ENCODE measurements at regions not wholly inside any gene's neighbourhood (a gene's known extent, or its start where the extent isn't known, plus 50 kb on each side); places are given as distances from the start of the nearest gene placed in this dataset.

- H3K9me3 ChIP-seq (ENCODE audit: control insufficient read depth, insufficient read depth, low read depth, low read length), result no peaks in the 10 kb centered on the region
- no peaks in the 10 kb centered on the region for H3K36me3 ChIP-seq (ENCODE audit: control insufficient read depth, insufficient read depth, low read length)
- no peak overlapping the region for H3K9ac ChIP-seq (ENCODE audit: low read length)
- peaks cover 13% of the 10 kb centered on the region; the same call in 1 of the 2 replicates for H3K4me1 ChIP-seq (ENCODE audit: control insufficient read depth, insufficient read depth, low read length)
- no peaks in the 10 kb centered on the region for H3K27me3 ChIP-seq (ENCODE audit: control insufficient read depth, insufficient read depth, low read length)
- H3K4me3 ChIP-seq (ENCODE audit: low read depth, low read length), result no peak overlapping the region
- no peak overlapping the region for H3K27ac ChIP-seq (ENCODE audit: low read depth, low read length)
Observed at GRCh38 chr5:168209244-168209995, 82.0 kb upstream of the WWC1 start.

GRCh38 chr5:168209997-168210396 is 81.4 kb upstream of the WWC1 start:
- H3K4me1 ChIP-seq (ENCODE audit: control insufficient read depth, insufficient read depth, low read length), result peaks cover 10% of the 10 kb centered on the region; the same call in 1 of the 2 replicates
- H3K27ac ChIP-seq (ENCODE audit: low read depth, low read length), result no peak overlapping the region
- H3K36me3 ChIP-seq (ENCODE audit: control insufficient read depth, insufficient read depth, low read length), result no peaks in the 10 kb centered on the region
- no peaks in the 10 kb centered on the region for H3K27me3 ChIP-seq (ENCODE audit: control insufficient read depth, insufficient read depth, low read length)
- H3K9me3 ChIP-seq (ENCODE audit: control insufficient read depth, insufficient read depth, low read depth, low read length), result no peaks in the 10 kb centered on the region
- H3K9ac ChIP-seq (ENCODE audit: low read length), result no peak overlapping the region
- H3K4me3 ChIP-seq (ENCODE audit: low read depth, low read length), result no peak overlapping the region

GRCh38 chr5:168211245-168211644 is 80.2 kb upstream of the WWC1 start:
- Histone ChIP-seq H3K36me3 (ENCODE audit: control insufficient read depth, insufficient read depth, low read length) (no peaks in the 10 kb centered on the region), H3K9me3 (ENCODE audit: control insufficient read depth, insufficient read depth, low read depth, low read length) (no peaks in the 10 kb centered on the region), H3K4me3 (ENCODE audit: low read depth, low read length) (no peak overlapping the region), H3K27ac (ENCODE audit: low read depth, low read length) (no peak overlapping the region), H3K27me3 (ENCODE audit: control insufficient read depth, insufficient read depth, low read length) (no peaks in the 10 kb centered on the region), H3K4me1 (ENCODE audit: control insufficient read depth, insufficient read depth, low read length) (peaks cover 17% of the 10 kb centered on the region), H3K9ac (ENCODE audit: low read length) (no peak overlapping the region)

- H3K36me3 ChIP-seq (ENCODE audit: control insufficient read depth, insufficient read depth, low read length), result no peaks in the 10 kb centered on the region
- H3K27me3 ChIP-seq (ENCODE audit: control insufficient read depth, insufficient read depth, low read length), result no peaks in the 10 kb centered on the region
- no peaks in the 10 kb centered on the region for H3K9me3 ChIP-seq (ENCODE audit: control insufficient read depth, insufficient read depth, low read depth, low read length)
- H3K4me1 ChIP-seq (ENCODE audit: control insufficient read depth, insufficient read depth, low read length), result peaks cover 24% of the 10 kb centered on the region
- H3K4me3 ChIP-seq (ENCODE audit: low read depth, low read length), result no peak overlapping the region
- H3K9ac ChIP-seq (ENCODE audit: low read length), result no peak overlapping the region
- no peak overlapping the region for H3K27ac ChIP-seq (ENCODE audit: low read depth, low read length)
Observed at GRCh38 chr5:168211936-168212335, 79.5 kb upstream of the WWC1 start.

- H3K9ac ChIP-seq (ENCODE audit: low read length), result no peak overlapping the region
- H3K36me3 ChIP-seq (ENCODE audit: control insufficient read depth, insufficient read depth, low read length), result no peaks in the 10 kb centered on the region
Observed at GRCh38 chr5:168214071-168214470, 77.4 kb upstream of the WWC1 start.

GRCh38 chr5:168214886-168215285 is 76.6 kb upstream of the WWC1 start:
- Histone ChIP-seq H3K27me3 (ENCODE audit: control insufficient read depth, insufficient read depth, low read length) (no peaks in the 10 kb centered on the region), H3K4me1 (ENCODE audit: control insufficient read depth, insufficient read depth, low read length) (peaks cover 20% of the 10 kb centered on the region), H3K9ac (ENCODE audit: low read length) (no peak overlapping the region), H3K9me3 (ENCODE audit: control insufficient read depth, insufficient read depth, low read depth, low read length) (no peaks in the 10 kb centered on the region), H3K36me3 (ENCODE audit: control insufficient read depth, insufficient read depth, low read length) (no peaks in the 10 kb centered on the region), H3K27ac (ENCODE audit: low read depth, low read length) (no peak overlapping the region), H3K4me3 (ENCODE audit: low read depth, low read length) (no peak overlapping the region)

More at GRCh38 chr5:168214071-168214470, 77.4 kb upstream of the WWC1 start:
- no peaks in the 10 kb centered on the region for H3K27me3 ChIP-seq (ENCODE audit: control insufficient read depth, insufficient read depth, low read length)
- H3K4me1 ChIP-seq (ENCODE audit: control insufficient read depth, insufficient read depth, low read length), result peaks cover 20% of the 10 kb centered on the region
- no peak overlapping the region for H3K27ac ChIP-seq (ENCODE audit: low read depth, low read length)
- H3K9me3 ChIP-seq (ENCODE audit: control insufficient read depth, insufficient read depth, low read depth, low read length), result no peaks in the 10 kb centered on the region
- no peak overlapping the region for H3K4me3 ChIP-seq (ENCODE audit: low read depth, low read length)

DNA sequence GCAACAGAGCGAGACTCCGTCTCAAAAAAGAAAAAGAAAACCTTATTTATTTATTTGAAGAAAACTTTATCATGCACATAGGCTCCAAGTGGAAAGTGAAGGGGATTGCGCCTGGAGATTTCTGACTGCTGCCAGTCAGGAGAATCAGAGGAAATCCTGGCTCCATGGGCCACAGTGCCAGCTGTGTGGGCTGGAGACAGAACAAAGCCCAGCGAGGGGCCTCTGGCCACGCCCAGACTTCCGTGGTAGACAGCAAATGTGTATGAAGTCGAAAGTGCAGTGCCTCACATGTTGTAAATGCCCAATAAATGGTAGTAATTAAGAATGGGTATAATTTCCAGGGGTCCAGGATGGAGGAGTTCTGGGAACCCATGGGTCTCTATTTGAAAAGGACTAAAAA is 75.8 kb upstream of the WWC1 start:
- no peaks in the 10 kb centered on the region for H3K9me3 ChIP-seq (ENCODE audit: control insufficient read depth, insufficient read depth, low read depth, low read length)
- H3K27me3 ChIP-seq (ENCODE audit: control insufficient read depth, insufficient read depth, low read length), result no peaks in the 10 kb centered on the region
- peaks cover 20% of the 10 kb centered on the region for H3K4me1 ChIP-seq (ENCODE audit: control insufficient read depth, insufficient read depth, low read length)
- H3K9ac ChIP-seq (ENCODE audit: low read length), result no peak overlapping the region
- H3K36me3 ChIP-seq (ENCODE audit: control insufficient read depth, insufficient read depth, low read length), result no peaks in the 10 kb centered on the region
- H3K27ac ChIP-seq (ENCODE audit: low read depth, low read length), result no peak overlapping the region
- no peak overlapping the region for H3K4me3 ChIP-seq (ENCODE audit: low read depth, low read length)

DNA sequence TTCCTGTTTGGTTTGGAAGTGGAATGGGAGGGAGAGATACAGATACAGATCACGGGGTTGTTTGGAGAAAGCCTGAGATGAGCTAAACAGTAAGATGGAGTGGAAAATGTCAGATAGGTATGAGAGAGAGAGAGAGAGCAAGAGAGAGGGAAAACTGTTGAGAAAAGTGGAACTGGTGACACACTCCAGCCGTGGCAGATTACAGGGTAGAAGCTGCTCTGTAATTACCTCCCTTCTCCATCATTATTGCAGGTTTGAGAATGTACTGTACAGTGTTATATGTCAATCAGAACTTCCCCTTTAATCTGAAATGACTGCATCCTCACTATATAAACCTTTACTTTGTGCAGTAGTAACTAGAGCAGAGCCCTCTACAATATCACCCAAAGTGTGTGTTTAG is 74.5 kb upstream of the WWC1 start:
- Histone ChIP-seq H3K4me1 (ENCODE audit: control insufficient read depth, insufficient read depth, low read length) (peaks cover 20% of the 10 kb centered on the region), H3K4me3 (ENCODE audit: low read depth, low read length) (no peak overlapping the region), H3K27ac (ENCODE audit: low read depth, low read length) (no peak overlapping the region), H3K9me3 (ENCODE audit: control insufficient read depth, insufficient read depth, low read depth, low read length) (no peaks in the 10 kb centered on the region), H3K36me3 (ENCODE audit: control insufficient read depth, insufficient read depth, low read length) (no peaks in the 10 kb centered on the region), H3K27me3 (ENCODE audit: control insufficient read depth, insufficient read depth, low read length) (no peaks in the 10 kb centered on the region), H3K9ac (ENCODE audit: low read length) (no peak overlapping the region)

GRCh38 chr5:168217497-168217896 is 73.9 kb upstream of the WWC1 start:
- H3K27ac ChIP-seq (ENCODE audit: low read depth, low read length), result no peak overlapping the region
- no peaks in the 10 kb centered on the region for H3K27me3 ChIP-seq (ENCODE audit: control insufficient read depth, insufficient read depth, low read length)
- no peaks in the 10 kb centered on the region for H3K9me3 ChIP-seq (ENCODE audit: control insufficient read depth, insufficient read depth, low read depth, low read length)
- H3K4me3 ChIP-seq (ENCODE audit: low read depth, low read length), result no peak overlapping the region
- no peak overlapping the region for H3K9ac ChIP-seq (ENCODE audit: low read length)
- H3K4me1 ChIP-seq (ENCODE audit: control insufficient read depth, insufficient read depth, low read length), result peaks cover 20% of the 10 kb centered on the region
- no peaks in the 10 kb centered on the region for H3K36me3 ChIP-seq (ENCODE audit: control insufficient read depth, insufficient read depth, low read length)

DNA sequence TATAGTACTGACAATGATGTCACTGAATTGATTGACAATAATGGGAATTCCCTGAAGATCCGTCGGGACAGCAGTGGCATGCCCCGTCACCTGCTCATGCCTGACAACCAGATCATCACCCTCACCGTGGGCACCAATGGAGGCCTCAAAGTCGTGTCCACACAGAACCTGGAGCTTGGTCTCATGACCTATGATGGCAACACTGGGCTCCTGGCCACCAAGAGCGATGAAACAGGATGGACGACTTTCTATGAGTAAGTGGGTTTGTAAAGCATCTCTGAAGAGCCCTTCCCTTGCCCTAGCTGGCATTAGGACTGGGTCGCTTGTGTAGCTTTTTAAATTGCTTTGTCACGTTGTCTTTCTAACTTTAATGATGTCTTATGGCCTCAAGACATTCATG is 72.7 kb upstream of the WWC1 start:
- Histone ChIP-seq H3K9ac (ENCODE audit: low read length) (no peak overlapping the region), H3K36me3 (ENCODE audit: control insufficient read depth, insufficient read depth, low read length) (no peaks in the 10 kb centered on the region), H3K4me3 (ENCODE audit: low read depth, low read length) (no peak overlapping the region), H3K9me3 (ENCODE audit: control insufficient read depth, insufficient read depth, low read depth, low read length) (no peaks in the 10 kb centered on the region), H3K27me3 (ENCODE audit: control insufficient read depth, insufficient read depth, low read length) (no peaks in the 10 kb centered on the region), H3K27ac (ENCODE audit: low read depth, low read length) (no peak overlapping the region), H3K4me1 (ENCODE audit: control insufficient read depth, insufficient read depth, low read length) (peaks cover 20% of the 10 kb centered on the region)

- Histone ChIP-seq H3K9me3 (ENCODE audit: control insufficient read depth, insufficient read depth, low read depth, low read length) (no peaks in the 10 kb centered on the region), H3K27ac (ENCODE audit: low read depth, low read length) (no peak overlapping the region), H3K4me3 (ENCODE audit: low read depth, low read length) (no peak overlapping the region), H3K4me1 (ENCODE audit: control insufficient read depth, insufficient read depth, low read length) (peaks cover 27% of the 10 kb centered on the region), H3K36me3 (ENCODE audit: control insufficient read depth, insufficient read depth, low read length) (no peaks in the 10 kb centered on the region), H3K9ac (ENCODE audit: low read length) (no peak overlapping the region), H3K27me3 (ENCODE audit: control insufficient read depth, insufficient read depth, low read length) (no peaks in the 10 kb centered on the region)
Observed at GRCh38 chr5:168219515-168220410, 71.7 kb upstream of the WWC1 start.
